Activated CD4-positive, alpha-beta memory T cell treated with anti-CD3 and anti-CD28 coated beads, Interleukin-2, amount 10 ng/mL, durations not matched to agents 7 days and 5 days (primary cell): ENCODE measurements at regions not wholly inside any gene's neighbourhood (a gene's known extent, or its start where the extent isn't known, plus 50 kb on each side); places are given as distances from the start of the nearest gene placed in this dataset.
"Not testable (repeated sequence)": the region's sequence is repeated elsewhere in the genome, so short reads cannot be mapped to it uniquely, and the experiment has no call there.

Experiments used
- CTCF ChIA-PET: fragments of 350-600 bp; sonication (Branson Sonifier 250); formaldehyde crosslinking; loops from one replicate; lab custom pipeline; 2021; ENCODE audit warnings: antibody characterized with exemption, inconsistent platforms; lab: Charles Lee
- POLR2A ChIA-PET: fragments of 350-600 bp; sonication (Branson Sonifier 250); formaldehyde crosslinking; loops from one replicate; lab custom pipeline; 2021; ENCODE audit warnings: antibody characterized with exemption; lab: Charles Lee
- DNase-seq: peaks from one replicate; pipeline ENCODE4 v3.0.0-alpha.2; 2020
- H3K27ac Mint-ChIP-seq: one replicate; pipeline ENCODE4 v1.8.0; 2021; ENCODE audit warnings: mild to moderate bottlenecking, mixed read lengths
- H3K27me3 Mint-ChIP-seq: one replicate; pipeline ENCODE4 v1.8.0; 2021; ENCODE audit warnings: mixed read lengths
- H3K36me3 Mint-ChIP-seq: one replicate; pipeline ENCODE4 v1.8.0; 2021; ENCODE audit warnings: low read depth, mixed read lengths
- H3K4me1 Mint-ChIP-seq: one replicate; pipeline ENCODE4 v1.8.0; 2021; ENCODE audit warnings: mixed read lengths
- H3K4me3 Mint-ChIP-seq: one replicate; pipeline ENCODE4 v1.8.0; 2021; ENCODE audit warnings: mild to moderate bottlenecking, mixed read lengths
- H3K9me3 Mint-ChIP-seq: one replicate; pipeline ENCODE4 v1.8.0; 2021; ENCODE audit warnings: mixed read lengths

DNA sequence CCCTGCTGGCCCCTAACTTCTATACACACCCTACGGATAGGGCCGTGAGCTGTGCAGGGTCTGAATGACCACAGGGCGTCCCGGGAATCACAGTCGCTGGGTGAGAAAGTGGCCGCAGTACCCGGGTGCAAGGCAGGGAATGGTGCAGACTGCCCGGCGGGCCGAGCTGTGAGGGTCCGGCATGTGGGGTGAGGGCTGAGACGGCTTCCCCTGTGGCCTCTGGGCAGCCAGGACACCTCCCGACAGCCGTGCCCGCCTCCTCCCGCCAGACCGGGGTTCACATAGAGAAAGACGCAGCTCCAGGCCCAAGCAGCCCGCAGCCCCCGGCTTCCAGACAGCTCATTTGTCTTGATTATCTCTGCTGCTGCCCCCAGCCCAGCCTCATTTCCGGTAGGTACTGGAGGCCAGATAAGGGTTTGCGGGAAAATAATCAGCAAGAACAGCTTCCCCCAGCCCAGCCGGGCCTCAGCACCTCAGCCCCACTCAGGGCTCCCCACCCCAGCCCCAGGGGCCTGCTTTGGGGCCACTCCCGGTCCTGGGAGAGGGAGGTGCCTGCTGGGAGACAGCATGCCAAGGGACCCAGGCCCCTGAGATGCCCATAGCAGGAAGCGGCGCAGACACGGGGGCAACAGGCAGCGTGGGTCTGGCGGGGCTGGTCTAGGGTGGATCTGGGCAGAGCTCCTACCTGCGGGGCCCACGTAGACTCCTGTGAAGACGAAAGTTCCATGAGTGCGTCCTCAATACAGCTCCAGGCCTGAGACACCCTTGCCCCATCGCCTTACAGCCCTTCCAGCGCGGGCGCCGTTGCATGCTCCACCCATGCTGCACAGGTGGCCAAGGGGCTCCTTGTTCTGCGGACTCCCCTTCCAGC is 123.1 kb downstream of the BRD1 start:
- Mint-ChIP-seq H3K27me3 (peaks cover 17% of the 10 kb centered on the region), H3K4me3 (no peak overlapping the region), H3K36me3 (no peaks in the 10 kb centered on the region), H3K9me3 (peaks cover 13% of the 10 kb centered on the region), H3K4me1 (no peaks in the 10 kb centered on the region), H3K27ac (no peak overlapping the region)
- CTCF ChIA-PET: no interaction called here
- POLR2A ChIA-PET: no interaction called here
- no peak for DNase-seq

DNA sequence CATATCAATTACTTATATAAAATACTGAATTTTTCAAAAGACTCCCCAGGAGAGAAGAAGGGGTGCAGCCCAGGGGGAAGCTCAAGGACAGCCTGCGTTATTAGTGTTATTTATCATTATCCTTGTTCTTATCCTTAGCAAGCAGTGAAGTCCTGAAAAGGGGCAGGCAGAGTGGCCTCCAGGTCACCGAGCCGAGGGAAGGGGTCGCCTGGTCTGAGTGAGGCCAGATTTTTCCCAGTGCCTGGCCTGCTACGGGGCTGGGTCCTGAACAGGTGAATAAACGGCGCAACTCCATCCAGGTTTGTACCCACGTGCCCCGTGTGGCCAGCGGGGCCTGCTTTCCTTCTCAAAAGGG is 123.7 kb downstream of the BRD1 start:
- peaks cover 13% of the 10 kb centered on the region for H3K9me3 Mint-ChIP-seq
- ChIA-PET CTCF (no interaction called here), POLR2A (no interaction called here)
- H3K4me3 Mint-ChIP-seq: no peak overlapping the region
- no peak overlapping the region for H3K27ac Mint-ChIP-seq
- no peaks in the 10 kb centered on the region for H3K4me1 Mint-ChIP-seq
- no peak for DNase-seq
- H3K27me3 Mint-ChIP-seq: peaks cover 17% of the 10 kb centered on the region
- H3K36me3 Mint-ChIP-seq: no peaks in the 10 kb centered on the region

DNA sequence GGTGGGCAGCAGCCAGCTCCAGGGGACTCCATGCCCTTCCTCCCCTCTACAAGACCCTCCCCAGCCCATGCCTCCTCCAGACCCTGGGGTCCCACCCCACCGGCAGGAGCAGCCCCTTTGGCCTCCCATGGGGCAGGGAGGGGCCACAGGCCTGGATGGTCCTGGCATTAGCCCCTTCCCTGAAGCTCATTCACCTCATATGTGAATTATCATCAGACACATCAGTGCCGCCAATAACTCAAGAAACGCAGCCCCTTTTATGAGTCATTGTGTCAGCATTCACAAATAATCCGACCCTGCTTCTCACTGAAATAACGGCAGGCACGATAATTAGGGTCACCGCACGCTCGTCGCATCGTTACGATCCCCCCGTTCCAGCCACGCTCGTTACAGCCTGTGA is 124.2 kb downstream of the BRD1 start:
- POLR2A ChIA-PET: no interaction called here
- H3K9me3 Mint-ChIP-seq: peaks cover 13% of the 10 kb centered on the region
- no peak overlapping the region for H3K4me3 Mint-ChIP-seq

DNA sequence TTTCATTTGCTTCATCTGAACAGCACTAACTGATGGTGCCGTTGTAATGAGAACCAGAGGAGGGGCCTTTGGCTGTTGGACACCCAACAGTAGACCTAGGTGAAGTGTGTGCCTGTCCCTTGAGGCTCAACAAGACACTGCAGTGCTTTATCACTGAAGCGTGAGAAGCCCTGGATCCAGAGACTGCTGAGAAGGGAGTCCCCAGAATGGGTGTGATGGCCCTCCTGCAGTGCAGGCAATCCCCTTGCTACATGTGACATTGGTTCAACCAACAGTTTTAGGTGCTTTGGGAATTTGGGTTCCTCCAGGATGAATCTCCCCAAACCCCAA is 125.6 kb downstream of the BRD1 start:
- Mint-ChIP-seq H3K9me3 (peaks cover 22% of the 10 kb centered on the region), H3K36me3 (no peaks in the 10 kb centered on the region), H3K4me1 (no peaks in the 10 kb centered on the region), H3K27ac (no peak overlapping the region), H3K4me3 (no peak overlapping the region), H3K27me3 (peaks cover 13% of the 10 kb centered on the region)
- POLR2A ChIA-PET: no interaction called here
- CTCF ChIA-PET: interaction anchor here (1.2 to 1.3 kb wide), 2 partner anchors 168 to 397 kb away, joined by 3 read pairs; no protein-coding TSS in a partner anchor
- no peak for DNase-seq

More for the DNA sequence above, 124.2 kb downstream of the BRD1 start:
- CTCF ChIA-PET: no interaction called here
- no peaks in the 10 kb centered on the region for H3K4me1 Mint-ChIP-seq
- H3K27me3 Mint-ChIP-seq: peaks cover 17% of the 10 kb centered on the region
- H3K27ac Mint-ChIP-seq: no peak overlapping the region
- DNase-seq: no peak
- no peaks in the 10 kb centered on the region for H3K36me3 Mint-ChIP-seq

DNA sequence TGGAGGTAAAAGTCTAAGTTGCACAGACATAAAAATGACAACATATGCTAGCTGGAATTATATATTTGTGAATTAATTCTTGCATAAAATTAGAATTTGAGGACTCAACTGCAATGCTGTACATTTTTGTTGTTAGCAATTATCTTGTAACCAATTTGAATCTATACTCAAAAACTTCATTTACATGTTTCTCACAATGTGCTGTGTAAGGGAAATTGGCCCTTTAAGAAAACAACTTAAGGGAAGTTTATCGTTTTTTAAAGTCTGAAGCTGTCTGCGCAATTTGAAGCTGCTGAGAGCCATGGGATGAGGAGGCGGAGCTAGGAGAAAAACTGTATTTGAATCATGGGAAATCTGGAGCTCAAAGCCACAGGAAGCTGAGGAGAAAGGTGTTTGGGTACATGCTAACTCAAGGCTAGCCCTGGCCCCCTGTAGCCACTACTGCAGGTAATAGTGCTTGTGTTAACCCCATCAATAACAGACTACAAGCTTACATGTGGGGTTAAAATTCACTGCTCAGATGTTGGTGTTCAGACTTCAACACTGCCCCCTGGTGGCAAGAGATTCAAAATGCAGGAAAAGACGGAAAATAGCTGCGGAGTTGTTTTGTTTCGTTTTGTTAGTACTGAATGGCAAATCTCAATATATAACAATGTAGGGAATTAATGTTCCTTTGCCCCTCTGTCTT is 126.1 kb downstream of the BRD1 start:
- Mint-ChIP-seq H3K4me1 (no peaks in the 10 kb centered on the region), H3K9me3 (peaks cover 23% of the 10 kb centered on the region)
- DNase-seq: no peak

DNA sequence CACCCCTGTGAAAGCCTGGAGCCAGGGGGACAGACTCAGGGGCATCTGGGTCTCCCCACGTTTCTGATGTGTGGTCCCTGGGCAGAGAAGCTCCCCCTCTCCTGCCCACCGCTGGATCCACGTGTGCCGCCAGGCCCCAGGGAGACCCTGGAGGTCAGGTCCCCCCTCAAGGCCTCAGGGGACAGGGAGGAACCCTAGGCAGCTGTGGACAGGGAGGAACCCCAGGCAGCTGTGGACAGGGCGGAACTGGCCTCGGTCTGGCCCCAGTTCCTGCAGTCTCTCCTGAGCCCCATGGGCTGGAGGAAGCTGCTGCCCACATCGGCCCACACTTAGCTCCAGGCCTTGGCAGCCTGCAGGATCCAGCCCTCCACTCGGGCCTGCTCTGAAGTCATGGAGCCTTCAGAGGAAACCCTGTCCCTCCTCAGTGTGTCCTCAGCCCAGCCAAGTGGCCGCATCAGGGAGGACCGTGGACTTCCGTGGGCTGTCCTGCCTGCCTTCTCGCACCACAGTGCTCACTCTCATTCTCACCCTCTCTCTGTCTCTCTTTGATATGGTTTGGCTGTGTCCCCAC is 127.7 kb downstream of the BRD1 start:
- CTCF ChIA-PET: no interaction called here
- DNase-seq: no peak
- peaks cover 23% of the 10 kb centered on the region for H3K9me3 Mint-ChIP-seq
- H3K4me1 Mint-ChIP-seq: no peaks in the 10 kb centered on the region
- POLR2A ChIA-PET: no interaction called here
- H3K36me3 Mint-ChIP-seq: no peaks in the 10 kb centered on the region
- H3K27me3 Mint-ChIP-seq: peaks cover 6% of the 10 kb centered on the region
- H3K4me3 Mint-ChIP-seq: no peak overlapping the region
- H3K27ac Mint-ChIP-seq: no peak overlapping the region

More for the DNA sequence above, 126.1 kb downstream of the BRD1 start:
- H3K27me3 Mint-ChIP-seq: peaks cover 13% of the 10 kb centered on the region
- no peaks in the 10 kb centered on the region for H3K36me3 Mint-ChIP-seq
- H3K4me3 Mint-ChIP-seq: no peak overlapping the region
- POLR2A ChIA-PET: no interaction called here
- CTCF ChIA-PET: interaction anchor here (1.2 to 1.3 kb wide), 2 partner anchors 167 to 397 kb away, joined by 3 read pairs; no protein-coding TSS in a partner anchor
- H3K27ac Mint-ChIP-seq: no peak overlapping the region

DNA sequence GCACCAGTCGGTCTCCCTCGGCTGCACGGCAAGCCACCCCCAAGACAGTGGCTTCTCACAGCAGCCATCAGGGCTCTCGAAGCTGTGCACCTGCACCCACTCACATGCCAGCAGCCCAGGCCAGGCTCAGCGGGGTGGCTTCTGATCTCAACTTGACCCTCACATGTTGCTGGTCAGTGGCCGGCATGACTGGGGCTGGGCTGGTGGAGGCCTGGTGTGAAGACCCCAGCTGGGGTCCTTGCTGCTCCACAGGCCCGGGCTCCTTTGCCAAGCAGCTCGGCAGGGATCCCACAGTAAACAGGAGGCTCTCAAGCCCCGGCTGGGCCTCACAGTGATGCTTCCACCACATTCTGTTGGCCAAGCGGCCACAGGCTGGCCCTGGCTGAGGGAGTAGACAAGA is 128.2 kb downstream of the BRD1 start:
- peaks cover 6% of the 10 kb centered on the region for H3K27me3 Mint-ChIP-seq
- CTCF ChIA-PET: no interaction called here
- no peaks in the 10 kb centered on the region for H3K36me3 Mint-ChIP-seq
- H3K4me3 Mint-ChIP-seq: no peak overlapping the region
- H3K4me1 Mint-ChIP-seq: no peaks in the 10 kb centered on the region
- POLR2A ChIA-PET: no interaction called here
- peaks cover 23% of the 10 kb centered on the region for H3K9me3 Mint-ChIP-seq
- no peak for DNase-seq
- no peak overlapping the region for H3K27ac Mint-ChIP-seq

DNA sequence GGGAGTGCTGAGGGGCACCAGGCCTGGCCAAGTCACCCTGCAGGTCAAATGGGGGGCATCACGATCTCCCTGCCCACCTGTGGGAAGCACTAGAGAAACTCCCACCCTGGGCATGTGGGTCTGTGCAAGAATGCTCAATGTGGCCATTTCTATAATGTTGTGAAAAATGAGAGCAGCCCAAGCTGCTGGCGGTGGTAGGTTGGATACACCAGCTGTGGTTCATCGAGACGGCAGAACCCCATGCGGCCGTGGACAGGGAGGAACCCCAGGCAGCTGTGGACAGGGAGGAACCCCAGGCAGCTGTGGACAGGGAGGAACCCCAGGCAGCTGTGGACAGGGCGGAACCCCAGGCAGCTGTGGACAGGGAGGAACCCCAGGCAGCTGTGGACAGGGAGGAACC is 129.1 kb downstream of the BRD1 start:
- CTCF ChIA-PET, H3K27me3 Mint-ChIP-seq, H3K4me3 Mint-ChIP-seq, H3K36me3 Mint-ChIP-seq, H3K4me1 Mint-ChIP-seq, POLR2A ChIA-PET, DNase-seq, H3K27ac Mint-ChIP-seq: not testable (repeated sequence)
- peaks cover 22% of the 10 kb centered on the region for H3K9me3 Mint-ChIP-seq

DNA sequence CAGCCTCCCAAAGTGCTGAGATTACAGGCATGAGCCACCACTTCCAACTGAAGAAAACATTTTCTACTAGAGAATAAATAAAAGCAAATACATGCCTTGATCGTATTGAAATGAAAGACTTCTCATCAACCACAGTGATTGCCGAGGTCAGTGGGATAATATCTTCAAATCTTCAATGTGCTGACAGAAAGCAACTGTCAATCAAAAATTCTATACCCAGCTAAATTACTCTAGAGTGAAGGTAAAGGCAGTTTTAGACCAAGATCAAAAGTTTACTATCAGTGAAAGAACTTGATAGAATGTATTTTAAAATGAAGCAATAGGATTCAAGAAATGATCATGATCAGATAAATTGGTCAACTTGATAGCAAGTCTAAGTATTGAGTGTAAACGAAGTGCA is 130.6 kb downstream of the BRD1 start:
- Mint-ChIP-seq H3K27me3 (no peaks in the 10 kb centered on the region), H3K4me3 (no peak overlapping the region), H3K9me3 (peaks cover 17% of the 10 kb centered on the region), H3K4me1 (no peaks in the 10 kb centered on the region), H3K27ac (no peak overlapping the region), H3K36me3 (no peaks in the 10 kb centered on the region)
- POLR2A ChIA-PET: no interaction called here
- CTCF ChIA-PET: no interaction called here
- DNase-seq: no peak

DNA sequence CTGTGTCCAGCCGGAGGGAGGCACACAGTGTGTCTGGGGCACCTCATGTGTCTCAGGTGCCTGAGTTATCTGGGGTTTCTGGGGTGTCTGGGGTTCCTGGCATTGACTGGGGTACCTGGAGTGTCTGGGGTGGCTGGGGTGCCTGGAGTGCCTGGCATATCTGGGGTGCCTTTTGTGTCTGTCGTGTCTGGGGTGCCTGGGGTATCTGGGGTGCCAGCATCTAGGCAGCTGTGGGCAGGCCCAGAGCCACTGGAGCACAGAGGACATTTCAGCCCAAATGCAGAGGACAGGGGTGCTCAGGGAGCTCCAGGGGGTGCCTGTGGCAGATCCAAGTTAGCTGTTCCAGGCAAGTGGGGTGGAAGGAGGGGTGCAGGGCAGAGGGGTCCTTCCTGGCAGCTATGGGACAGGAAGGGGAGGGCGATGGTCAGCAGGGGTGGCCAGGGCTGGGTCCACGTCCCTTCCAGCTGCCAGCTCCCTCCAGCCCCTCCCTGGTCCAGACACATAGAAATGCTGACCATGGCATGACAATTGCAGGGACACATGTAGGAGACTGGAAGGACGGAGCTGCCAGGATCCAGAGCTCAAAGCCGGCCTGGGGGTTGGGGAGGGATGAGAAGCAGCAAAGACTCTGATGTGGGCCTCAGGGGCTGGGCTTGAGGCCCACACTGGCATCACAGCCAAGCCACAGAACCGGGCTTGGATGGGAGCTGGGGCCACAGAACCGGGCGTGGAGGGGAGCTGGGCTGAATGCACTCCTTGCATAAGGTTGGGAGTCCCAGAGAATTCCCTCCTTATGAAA is 133.0 kb downstream of the BRD1 start:
- Mint-ChIP-seq H3K4me3 (no peak overlapping the region), H3K36me3 (no peaks in the 10 kb centered on the region), H3K4me1 (no peaks in the 10 kb centered on the region), H3K27me3 (no peaks in the 10 kb centered on the region), H3K27ac (no peak overlapping the region), H3K9me3 (peaks cover 10% of the 10 kb centered on the region)
- ChIA-PET POLR2A (no interaction called here), CTCF (no interaction called here)
- DNase-seq: no peak

DNA sequence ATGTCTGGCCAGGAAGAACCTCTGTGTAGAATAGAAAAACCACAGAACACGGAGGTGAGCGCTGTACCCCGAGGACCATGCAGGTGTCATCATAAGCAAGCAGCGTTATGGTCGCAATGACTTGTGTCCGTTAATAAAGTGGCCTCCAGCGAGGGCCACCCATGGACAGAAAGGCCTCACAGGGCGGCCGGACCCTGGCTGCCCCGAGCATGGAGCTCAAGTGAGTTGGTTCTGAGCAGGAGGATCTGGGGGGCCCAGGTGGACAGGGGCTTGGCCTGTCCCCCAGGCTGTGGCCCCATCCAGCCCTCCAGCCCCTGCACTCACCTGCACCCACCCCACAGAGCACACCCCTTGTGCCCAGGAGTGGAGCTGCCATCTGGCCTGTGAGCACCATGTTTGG is 133.8 kb downstream of the BRD1 start:
- no peaks in the 10 kb centered on the region for H3K27me3 Mint-ChIP-seq
- no peak overlapping the region for H3K4me3 Mint-ChIP-seq
- no peaks in the 10 kb centered on the region for H3K36me3 Mint-ChIP-seq
- peaks cover 10% of the 10 kb centered on the region for H3K9me3 Mint-ChIP-seq
- H3K4me1 Mint-ChIP-seq: no peaks in the 10 kb centered on the region
- POLR2A ChIA-PET: no interaction called here
- no peak for DNase-seq
- H3K27ac Mint-ChIP-seq: no peak overlapping the region
- CTCF ChIA-PET: no interaction called here

DNA sequence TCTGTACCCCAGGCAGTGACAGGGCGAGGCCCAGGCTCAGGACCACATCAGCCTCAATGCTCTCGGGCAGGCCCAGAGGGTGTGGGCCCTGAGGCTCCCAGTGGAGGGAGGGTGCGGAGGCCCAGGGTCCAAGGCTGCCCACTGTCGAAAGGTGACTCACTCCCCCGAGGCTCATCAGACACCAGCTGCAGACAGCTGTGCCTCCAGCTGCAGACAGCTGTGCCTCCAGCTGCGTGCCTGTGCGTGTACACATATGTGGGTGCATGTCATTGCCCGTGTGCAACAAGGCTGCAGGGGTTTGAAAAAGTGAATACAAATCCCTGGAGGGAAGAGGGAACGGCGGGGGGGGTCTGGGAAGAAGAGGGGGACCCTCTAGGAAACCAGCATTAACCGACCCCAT is 134.3 kb downstream of the BRD1 start:
- CTCF ChIA-PET: no interaction called here
- DNase-seq: no peak
- Mint-ChIP-seq H3K27me3 (no peaks in the 10 kb centered on the region), H3K27ac (no peak overlapping the region), H3K4me3 (no peak overlapping the region), H3K9me3 (peaks cover 10% of the 10 kb centered on the region), H3K4me1 (no peaks in the 10 kb centered on the region), H3K36me3 (no peaks in the 10 kb centered on the region)
- POLR2A ChIA-PET: no interaction called here
